GM23338 (cell line): ENCODE measurements at regions not wholly inside any gene's neighbourhood (a gene's known extent, or its start where the extent isn't known, plus 50 kb on each side); places are given as distances from the start of the nearest gene placed in this dataset.

Experiments used
- ATAC-seq: fragments of 200-7000 bp; cut with Tn5 transposase; 3 replicates; pipeline ENCODE4 v1.9.1; 2020
- DNase-seq: peaks from one replicate; pipeline ENCODE4 v3.0.0-alpha.2; 2015; ENCODE audit warnings: low spot score
- H2AFZ ChIP-seq: fragments of 200-600 bp; sonication (generic); 2 replicates; pipeline ENCODE4 v1.8.0; 2016; ENCODE audit warnings: antibody characterized with exemption, mild to moderate bottlenecking, moderate library complexity
- H3F3A ChIP-seq: fragments of 200-600 bp; sonication (generic); replicated peaks from 2 replicates; pipeline ENCODE4 v1.8.0; 2017; ENCODE audit warnings: antibody characterized with exemption, mixed run types, low read depth
- H3K27ac ChIP-seq: fragments of 200-600 bp; sonication (generic); 2 replicates; pipeline ENCODE4 v1.6.1; 2016; ENCODE audit warnings: low read depth
- H3K27me3 ChIP-seq: fragments of 200-600 bp; sonication (generic); 2 replicates; pipeline ENCODE4 v1.8.0; 2016; ENCODE audit warnings: mild to moderate bottlenecking, mixed run types, moderate library complexity; ENCODE audit not compliant: insufficient read depth
- H3K36me3 ChIP-seq: fragments of 200-600 bp; sonication (generic); 2 replicates; pipeline ENCODE4 v1.8.0; 2016; ENCODE audit warnings: mild to moderate bottlenecking; ENCODE audit not compliant: insufficient read depth
- H3K4me1 ChIP-seq: fragments of 200-600 bp; sonication (generic); 2 replicates; pipeline ENCODE4 v1.8.0; 2016; ENCODE audit warnings: mild to moderate bottlenecking, moderate library complexity; ENCODE audit not compliant: insufficient read depth
- H3K4me2 ChIP-seq: fragments of 200-600 bp; sonication (generic); 2 replicates; pipeline ENCODE4 v1.7.1; 2017; ENCODE audit warnings: mixed run types
- H3K4me3 ChIP-seq: fragments of 200-600 bp; sonication (generic); 2 replicates; pipeline ENCODE4 v1.6.1; 2016; ENCODE audit warnings: mixed run types
- H3K79me2 ChIP-seq: fragments of 200-600 bp; sonication (generic); replicated peaks from 2 replicates; pipeline ENCODE4 v1.8.0; 2017; ENCODE audit warnings: mild to moderate bottlenecking; ENCODE audit not compliant: insufficient read depth
- H3K9me2 ChIP-seq: fragments of 200-600 bp; sonication (generic); 2 replicates; pipeline ENCODE4 v1.8.0; 2017; ENCODE audit not compliant: insufficient read depth
- H4K20me1 ChIP-seq: fragments of 200-600 bp; sonication (generic); replicated peaks from 2 replicates; pipeline ENCODE4 v1.8.0; 2017; ENCODE audit warnings: mild to moderate bottlenecking; ENCODE audit not compliant: insufficient read depth
- H3K27ac Mint-ChIP-seq: 2 replicates; pipeline ENCODE4 v1.8.0; 2020; ENCODE audit warnings: inconsistent platforms, mild to moderate bottlenecking, moderate library complexity, mixed read lengths
- H3K27me3 Mint-ChIP-seq: 3 replicates; pipeline ENCODE4 v1.8.0; 2022; ENCODE audit warnings: low read depth, mild to moderate bottlenecking, moderate library complexity, mixed read lengths, inconsistent platforms; ENCODE audit not compliant: insufficient read depth, poor library complexity
- H3K36me3 Mint-ChIP-seq: 3 replicates; pipeline ENCODE4 v1.8.0; 2021; ENCODE audit warnings: low read depth, mild to moderate bottlenecking, inconsistent platforms, moderate library complexity, mixed read lengths
- H3K4me1 Mint-ChIP-seq: 3 replicates; pipeline ENCODE4 v1.8.0; 2020; ENCODE audit warnings: mild to moderate bottlenecking, inconsistent platforms, mixed read lengths
- H3K4me3 Mint-ChIP-seq: 3 replicates; pipeline ENCODE4 v1.8.0; 2021; ENCODE audit warnings: moderate library complexity, mild to moderate bottlenecking, inconsistent platforms, mixed read lengths
- H3K9me3 Mint-ChIP-seq: 3 replicates; pipeline ENCODE4 v1.8.0; 2020; ENCODE audit warnings: moderate library complexity, mild to moderate bottlenecking, inconsistent platforms, mixed read lengths
- CTCF ChIP-seq, 2 experiments: fragments of 200-600 bp in 1 of 2; sonication (generic) in 1 of 2; conservative IDR thresholded peaks; 2 replicates each; pipeline versions ENCODE4 v1.5.1 to v1.6.1; 2016 to 2017; ENCODE audit warnings: antibody characterized with exemption in 2 of 2, low read depth in 2 of 2, mild to moderate bottlenecking in 2 of 2, moderate library complexity in 1 of 2
- EZH2 ChIP-seq: fragments of 200-600 bp; sonication (generic); IDR thresholded peaks from one replicate; pipeline ENCODE4 v1.8.0; 2017; ENCODE audit warnings: antibody characterized with exemption, mild to moderate bottlenecking, low read depth; ENCODE audit not compliant: unreplicated experiment
- NANOG ChIP-seq: IDR thresholded peaks from 2 replicates; pipeline ENCODE4 v1.6.1; 2016; ENCODE audit warnings: antibody characterized with exemption, borderline replicate concordance
- POLR2AphosphoS5 ChIP-seq: IDR thresholded peaks from 2 replicates; pipeline ENCODE4 v1.6.1; 2016; ENCODE audit warnings: antibody characterized with exemption, low read depth
- STAT1 ChIP-seq: IDR thresholded peaks from one replicate; pipeline ENCODE4 v1.6.1; 2016; ENCODE audit warnings: antibody characterized with exemption; ENCODE audit not compliant: unreplicated experiment
- ZNF114 ChIP-seq: fragments of 250-450 bp; sonication (Bioruptor Pico); IDR thresholded peaks from 2 replicates; pipeline ENCODE4 v1.5.0; 2020; ENCODE audit warnings: mild to moderate bottlenecking, moderate library complexity
- ZNF462 ChIP-seq: fragments of 250-450 bp; sonication (Bioruptor Pico); IDR thresholded peaks from 2 replicates; pipeline ENCODE4 v1.5.0; 2020; ENCODE audit warnings: mild to moderate bottlenecking, moderate library complexity
- TF ChIP-seq, protein P1 (sequence below): IDR thresholded peaks from one replicate; pipeline ENCODE4 v1.6.1; 2018; ENCODE audit warnings: antibody characterized with exemption; ENCODE audit not compliant: unreplicated experiment

- TF ChIP-seq ZNF462 (CRISPR knock-in tag): no peak
- no peak for TF ChIP-seq NANOG
- TF ChIP-seq POLR2AphosphoS5: no peak
- no peak for TF ChIP-seq ZNF114 (CRISPR knock-in tag)
- no peak for TF ChIP-seq CTCF (conservative IDR thresholded peaks at IDR 0.05; ENCODE audit: low read depth in 2 of 2)
Measured at GRCh38 chr1:29516063-29516820, 279.9 kb downstream of the PTPRU start (continued).

DNA sequence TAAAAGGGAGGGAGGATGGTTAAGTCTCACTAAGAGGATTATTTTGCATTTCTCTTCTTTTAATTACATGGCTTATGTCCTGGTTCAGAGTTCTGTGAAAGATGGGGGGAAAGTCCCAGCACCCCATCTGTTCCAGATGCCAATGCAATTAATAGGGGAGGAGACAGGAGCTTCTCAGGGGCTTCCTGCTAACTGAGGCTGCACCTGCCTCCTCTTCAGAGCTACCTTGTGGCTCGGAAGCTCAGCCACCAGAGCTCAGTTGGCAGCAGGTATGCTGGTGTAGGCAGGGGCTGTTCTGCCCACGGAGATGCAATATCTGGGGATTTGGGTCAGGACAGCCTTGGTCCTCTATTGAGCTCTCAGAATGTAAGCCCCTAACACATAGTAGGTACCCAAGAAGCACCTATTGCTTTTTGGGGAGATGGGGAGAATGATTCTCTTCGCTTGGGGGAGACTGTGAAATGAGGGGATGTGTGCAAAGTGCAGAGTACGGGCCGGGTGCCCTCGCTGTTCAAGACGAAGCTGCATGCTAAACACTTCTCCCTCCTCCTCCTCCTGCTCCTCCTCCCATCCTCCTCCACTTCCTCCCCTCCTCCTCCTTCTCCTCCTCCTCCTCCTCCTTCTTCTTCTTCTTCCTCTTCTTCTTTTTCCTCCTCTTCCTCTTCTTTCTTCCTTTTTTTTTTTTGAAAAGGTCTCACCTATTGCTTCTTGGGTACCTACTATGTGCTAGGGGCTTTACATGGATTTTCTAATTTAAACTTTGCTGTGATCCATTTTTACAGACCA is 279.0 kb downstream of the PTPRU start:
- Histone ChIP-seq H3K79me2 (no peaks in the 10 kb centered on the region), H3F3A (no peaks in the 10 kb centered on the region), H2AFZ (no peak overlapping the region), H3K4me2 (no peak overlapping the region), H3K9me2 (no peaks in the 10 kb centered on the region), H3K4me3 (no peak overlapping the region), H3K4me1 (no peaks in the 10 kb centered on the region), H3K36me3 (no peaks in the 10 kb centered on the region), H3K27ac (no peak overlapping the region), H4K20me1 (no peaks in the 10 kb centered on the region), H3K27me3 (no peaks in the 10 kb centered on the region)
- H3K4me1 Mint-ChIP-seq: no peaks in the 10 kb centered on the region
- H3K4me3 Mint-ChIP-seq: no peak overlapping the region
- peaks cover 2% of the 10 kb centered on the region for H3K27me3 Mint-ChIP-seq
- no peak for DNase-seq
- peaks cover 6% of the 10 kb centered on the region; the same call in 2 of the 3 replicates for H3K9me3 Mint-ChIP-seq
- H3K36me3 Mint-ChIP-seq: no peaks in the 10 kb centered on the region; the same call in 2 of the 3 replicates
- no peak overlapping the region for H3K27ac Mint-ChIP-seq
- ATAC-seq: no peak
- no peak for TF ChIP-seq POLR2AphosphoS5
- no peak for TF ChIP-seq NANOG
- no peak for TF ChIP-seq STAT1
- TF ChIP-seq, protein P1, sequence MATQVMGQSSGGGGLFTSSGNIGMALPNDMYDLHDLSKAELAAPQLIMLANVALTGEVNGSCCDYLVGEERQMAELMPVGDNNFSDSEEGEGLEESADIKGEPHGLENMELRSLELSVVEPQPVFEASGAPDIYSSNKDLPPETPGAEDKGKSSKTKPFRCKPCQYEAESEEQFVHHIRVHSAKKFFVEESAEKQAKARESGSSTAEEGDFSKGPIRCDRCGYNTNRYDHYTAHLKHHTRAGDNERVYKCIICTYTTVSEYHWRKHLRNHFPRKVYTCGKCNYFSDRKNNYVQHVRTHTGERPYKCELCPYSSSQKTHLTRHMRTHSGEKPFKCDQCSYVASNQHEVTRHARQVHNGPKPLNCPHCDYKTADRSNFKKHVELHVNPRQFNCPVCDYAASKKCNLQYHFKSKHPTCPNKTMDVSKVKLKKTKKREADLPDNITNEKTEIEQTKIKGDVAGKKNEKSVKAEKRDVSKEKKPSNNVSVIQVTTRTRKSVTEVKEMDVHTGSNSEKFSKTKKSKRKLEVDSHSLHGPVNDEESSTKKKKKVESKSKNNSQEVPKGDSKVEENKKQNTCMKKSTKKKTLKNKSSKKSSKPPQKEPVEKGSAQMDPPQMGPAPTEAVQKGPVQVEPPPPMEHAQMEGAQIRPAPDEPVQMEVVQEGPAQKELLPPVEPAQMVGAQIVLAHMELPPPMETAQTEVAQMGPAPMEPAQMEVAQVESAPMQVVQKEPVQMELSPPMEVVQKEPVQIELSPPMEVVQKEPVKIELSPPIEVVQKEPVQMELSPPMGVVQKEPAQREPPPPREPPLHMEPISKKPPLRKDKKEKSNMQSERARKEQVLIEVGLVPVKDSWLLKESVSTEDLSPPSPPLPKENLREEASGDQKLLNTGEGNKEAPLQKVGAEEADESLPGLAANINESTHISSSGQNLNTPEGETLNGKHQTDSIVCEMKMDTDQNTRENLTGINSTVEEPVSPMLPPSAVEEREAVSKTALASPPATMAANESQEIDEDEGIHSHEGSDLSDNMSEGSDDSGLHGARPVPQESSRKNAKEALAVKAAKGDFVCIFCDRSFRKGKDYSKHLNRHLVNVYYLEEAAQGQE: no peak
- TF ChIP-seq CTCF (conservative IDR thresholded peaks at IDR 0.05; ENCODE audit: low read depth in 2 of 2): no peak
- TF ChIP-seq ZNF114 (CRISPR knock-in tag): no peak
- TF ChIP-seq EZH2: no peak
